OCI-LY1 (cell line): ENCODE measurements at regions not wholly inside any gene's neighbourhood (a gene's known extent, or its start where the extent isn't known, plus 50 kb on each side); places are given as distances from the start of the nearest gene placed in this dataset.

Experiments used
- H2AFZ ChIP-seq: fragments of 200-600 bp; sonication (generic), shearing (Covaris generic); 2 replicates; pipeline ENCODE4 v1.6.0; 2014; ENCODE audit warnings: antibody characterized with exemption, mild to moderate bottlenecking, low read length
- H3F3A ChIP-seq: fragments of 200-600 bp; sonication (generic), shearing (Covaris generic); 2 replicates; pipeline ENCODE4 v1.6.0; 2014; ENCODE audit warnings: mild to moderate bottlenecking, antibody characterized with exemption, low read length, moderate library complexity; ENCODE audit not compliant: insufficient read depth
- H3K27ac ChIP-seq: fragments of 200-600 bp; sonication (generic); 2 replicates; pipeline ENCODE4 v1.5.1; 2014; ENCODE audit warnings: low read length, mixed run types, mild to moderate bottlenecking, low read depth; ENCODE audit not compliant: poor library complexity, severe bottlenecking
- H3K27me3 ChIP-seq: fragments of 200-600 bp; sonication (generic); 2 replicates; pipeline ENCODE4 v1.6.0; 2014; ENCODE audit warnings: antibody characterized with exemption, mild to moderate bottlenecking, low read length, moderate library complexity; ENCODE audit not compliant: insufficient read depth
- H3K36me3 ChIP-seq: fragments of 200-600 bp; sonication (generic); 2 replicates; pipeline ENCODE4 v1.6.1; 2014; ENCODE audit warnings: mild to moderate bottlenecking, antibody characterized with exemption, low read length, moderate library complexity, mixed read lengths; ENCODE audit not compliant: insufficient read depth
- H3K4me1 ChIP-seq: fragments of 200-600 bp; sonication (generic); 2 replicates; pipeline ENCODE4 v1.5.1; 2014; ENCODE audit warnings: mild to moderate bottlenecking, low read length, moderate library complexity; ENCODE audit not compliant: insufficient read depth, severe bottlenecking
- H3K4me2 ChIP-seq: fragments of 200-600 bp; sonication (generic), shearing (Covaris generic); 2 replicates; pipeline ENCODE4 v1.6.1; 2014; ENCODE audit warnings: low read length
- H3K4me3 ChIP-seq: fragments of 200-600 bp; sonication (generic); 2 replicates; pipeline ENCODE4 v1.5.1; 2014; ENCODE audit warnings: low read length, low read depth, mild to moderate bottlenecking, mixed read lengths; ENCODE audit not compliant: poor library complexity, severe bottlenecking
- H3K79me2 ChIP-seq: fragments of 200-600 bp; shearing (Covaris generic); 2 replicates; pipeline ENCODE4 v1.6.1; 2016; ENCODE audit warnings: mixed run types, low read length, mixed read lengths; ENCODE audit not compliant: insufficient read depth
- H3K9ac ChIP-seq: fragments of 200-600 bp; sonication (generic), shearing (Covaris generic); 2 replicates; pipeline ENCODE4 v1.6.1; 2014; ENCODE audit warnings: mild to moderate bottlenecking, low read length, mixed read lengths
- H3K9me2 ChIP-seq: fragments of 200-600 bp; sonication (generic), shearing (Covaris generic); 2 replicates; pipeline ENCODE4 v1.6.1; 2014; ENCODE audit warnings: low read depth, mild to moderate bottlenecking, low read length, mixed read lengths
- H3K9me3 ChIP-seq: fragments of 200-600 bp; shearing (Covaris generic); 2 replicates; pipeline ENCODE4 v1.6.1; 2014; ENCODE audit warnings: low read length, mixed read lengths
- H4K20me1 ChIP-seq: fragments of 200-600 bp; sonication (generic), shearing (Covaris generic); 2 replicates; pipeline ENCODE4 v1.6.0; 2016; ENCODE audit warnings: mild to moderate bottlenecking, low read length; ENCODE audit not compliant: insufficient read depth
- EZH2 ChIP-seq: fragments of 200-600 bp; sonication (generic), shearing (Covaris generic); IDR thresholded peaks from 2 replicates; pipeline ENCODE4 v1.8.0; 2017; ENCODE audit warnings: borderline replicate concordance, mixed run types, mild to moderate bottlenecking, antibody characterized with exemption, low read length, moderate library complexity, mixed read lengths
- TF ChIP-seq, protein P1 (sequence below): fragments of 200-600 bp; sonication (generic), shearing (Covaris generic); IDR thresholded peaks from 2 replicates; pipeline ENCODE4 v1.5.1; 2017; ENCODE audit warnings: mild to moderate bottlenecking, antibody characterized with exemption, low read length, moderate library complexity, mixed read lengths

GRCh38 chr9:79289856-79290255 lies 281.9 kb upstream of the TLE4 start:
- no peaks in the 10 kb centered on the region for H3K36me3 ChIP-seq
- no peaks in the 10 kb centered on the region for H3F3A ChIP-seq
- H4K20me1 ChIP-seq, result no peaks in the 10 kb centered on the region
- no peak overlapping the region for H3K27ac ChIP-seq
- no peak overlapping the region for H2AFZ ChIP-seq
- no peaks in the 10 kb centered on the region for H3K9me3 ChIP-seq
- H3K4me1 ChIP-seq, result no peaks in the 10 kb centered on the region
- H3K4me3 ChIP-seq, result no peak overlapping the region
- no peak overlapping the region for H3K4me2 ChIP-seq
- no peaks in the 10 kb centered on the region for H3K27me3 ChIP-seq
- no peaks in the 10 kb centered on the region for H3K9me2 ChIP-seq
- H3K79me2 ChIP-seq, result no peaks in the 10 kb centered on the region
- no peak overlapping the region for H3K9ac ChIP-seq
- TF ChIP-seq EZH2, result no peak
- TF ChIP-seq, protein P1, sequence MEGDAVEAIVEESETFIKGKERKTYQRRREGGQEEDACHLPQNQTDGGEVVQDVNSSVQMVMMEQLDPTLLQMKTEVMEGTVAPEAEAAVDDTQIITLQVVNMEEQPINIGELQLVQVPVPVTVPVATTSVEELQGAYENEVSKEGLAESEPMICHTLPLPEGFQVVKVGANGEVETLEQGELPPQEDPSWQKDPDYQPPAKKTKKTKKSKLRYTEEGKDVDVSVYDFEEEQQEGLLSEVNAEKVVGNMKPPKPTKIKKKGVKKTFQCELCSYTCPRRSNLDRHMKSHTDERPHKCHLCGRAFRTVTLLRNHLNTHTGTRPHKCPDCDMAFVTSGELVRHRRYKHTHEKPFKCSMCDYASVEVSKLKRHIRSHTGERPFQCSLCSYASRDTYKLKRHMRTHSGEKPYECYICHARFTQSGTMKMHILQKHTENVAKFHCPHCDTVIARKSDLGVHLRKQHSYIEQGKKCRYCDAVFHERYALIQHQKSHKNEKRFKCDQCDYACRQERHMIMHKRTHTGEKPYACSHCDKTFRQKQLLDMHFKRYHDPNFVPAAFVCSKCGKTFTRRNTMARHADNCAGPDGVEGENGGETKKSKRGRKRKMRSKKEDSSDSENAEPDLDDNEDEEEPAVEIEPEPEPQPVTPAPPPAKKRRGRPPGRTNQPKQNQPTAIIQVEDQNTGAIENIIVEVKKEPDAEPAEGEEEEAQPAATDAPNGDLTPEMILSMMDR, result no peak

DNA sequence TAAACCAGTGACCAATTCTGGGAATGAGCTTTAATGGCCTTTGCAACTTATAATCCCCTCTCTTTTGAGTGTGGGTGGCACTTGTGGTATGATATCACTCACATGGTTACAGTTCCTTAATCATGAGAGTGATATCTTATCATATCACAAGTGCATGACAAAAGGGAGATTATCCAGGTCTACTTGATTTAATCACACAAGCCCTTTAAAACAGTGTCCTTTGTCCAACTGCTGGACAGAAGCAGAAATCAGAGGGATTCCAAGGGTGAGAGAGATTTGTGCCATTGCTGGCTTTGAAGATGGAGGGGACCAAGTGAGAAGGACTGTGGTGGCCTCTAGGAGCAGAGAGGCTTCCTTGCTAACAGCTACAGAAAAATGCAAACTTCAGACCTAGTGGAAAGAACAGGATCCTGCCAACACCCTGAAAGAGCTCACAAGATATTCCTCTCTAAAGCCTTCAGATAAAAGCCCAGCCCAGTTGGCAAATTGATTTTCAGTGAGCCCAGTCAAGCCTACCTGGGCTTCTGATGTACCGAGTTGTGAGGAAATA lies 279.0 kb upstream of the TLE4 start:
- Histone ChIP-seq H2AFZ (no peak overlapping the region), H4K20me1 (no peaks in the 10 kb centered on the region), H3K36me3 (no peaks in the 10 kb centered on the region), H3K4me3 (no peak overlapping the region), H3K9me3 (no peaks in the 10 kb centered on the region), H3F3A (no peaks in the 10 kb centered on the region), H3K9me2 (no peaks in the 10 kb centered on the region), H3K79me2 (no peaks in the 10 kb centered on the region), H3K4me1 (no peaks in the 10 kb centered on the region), H3K27ac (no peak overlapping the region), H3K9ac (no peak overlapping the region), H3K4me2 (no peak overlapping the region), H3K27me3 (no peaks in the 10 kb centered on the region)
- no peak for TF ChIP-seq EZH2
- TF ChIP-seq, protein P1, result no peak

- Histone ChIP-seq H3K9me3 (no peaks in the 10 kb centered on the region), H3K9me2 (no peaks in the 10 kb centered on the region), H3K36me3 (no peaks in the 10 kb centered on the region), H3K27ac (no peak overlapping the region), H2AFZ (no peak overlapping the region), H3K4me1 (no peaks in the 10 kb centered on the region), H3K79me2 (no peaks in the 10 kb centered on the region), H4K20me1 (no peaks in the 10 kb centered on the region), H3K4me3 (no peak overlapping the region), H3K9ac (no peak overlapping the region), H3F3A (no peaks in the 10 kb centered on the region), H3K4me2 (no peak overlapping the region), H3K27me3 (no peaks in the 10 kb centered on the region)
- TF ChIP-seq, protein P1, result no peak
- no peak for TF ChIP-seq EZH2
Observed at GRCh38 chr9:79300068-79300467, 271.7 kb upstream of the TLE4 start.
